ENCODE measurements at regions not wholly inside any gene's neighbourhood (a gene's known extent, or its start where the extent isn't known, plus 50 kb on each side); places are given as distances from the start of the nearest gene placed in this dataset.

DNA sequence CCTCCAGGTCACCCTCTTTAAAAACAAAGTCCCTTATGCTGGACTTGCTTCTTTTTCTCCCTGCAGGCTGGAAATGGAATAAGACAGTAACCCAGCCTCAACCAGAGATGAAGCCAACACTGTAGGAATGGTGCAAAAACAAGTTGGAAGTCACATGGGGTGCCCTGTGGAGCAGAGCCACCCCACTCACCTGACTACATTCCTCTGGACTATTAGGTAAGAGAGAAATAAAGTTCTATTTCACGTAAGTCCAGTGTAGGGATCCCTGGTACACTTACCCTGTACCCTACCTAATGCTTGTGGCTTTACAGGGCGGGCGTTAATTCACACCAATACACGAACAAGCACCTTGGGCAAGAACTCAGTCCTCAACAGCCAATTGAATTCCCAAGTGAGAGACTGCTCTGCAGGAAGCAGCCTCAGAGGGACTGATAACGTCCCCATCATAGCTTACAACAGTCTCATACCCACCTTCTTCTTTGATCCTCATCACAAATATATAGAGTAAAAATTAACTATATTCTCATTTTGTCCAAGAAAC is 112.5 kb upstream of the FGGY start:
- no peaks in the 10 kb centered on the region for H3K36me3 Mint-ChIP-seq (ENCODE audit: low read depth)
- no peaks in the 10 kb centered on the region for H3K9me3 Mint-ChIP-seq (ENCODE audit: insufficient read depth)
- H3K27me3 Mint-ChIP-seq (ENCODE audit: low read depth): peaks cover under 1% of the 10 kb centered on the region
- no peak for ATAC-seq
- no peak for DNase-seq
- H3K4me3 Mint-ChIP-seq: no peak overlapping the region
- no peak overlapping the region for H3K27ac Mint-ChIP-seq
- CTCF ChIA-PET: no interaction called here
- POLR2A ChIA-PET: interaction anchor here (0.6 kb wide), 1 partner anchor 231 kb away, joined by 3 read pairs; no protein-coding TSS in a partner anchor
- H3K4me1 Mint-ChIP-seq (ENCODE audit: low read depth): no peaks in the 10 kb centered on the region

DNA sequence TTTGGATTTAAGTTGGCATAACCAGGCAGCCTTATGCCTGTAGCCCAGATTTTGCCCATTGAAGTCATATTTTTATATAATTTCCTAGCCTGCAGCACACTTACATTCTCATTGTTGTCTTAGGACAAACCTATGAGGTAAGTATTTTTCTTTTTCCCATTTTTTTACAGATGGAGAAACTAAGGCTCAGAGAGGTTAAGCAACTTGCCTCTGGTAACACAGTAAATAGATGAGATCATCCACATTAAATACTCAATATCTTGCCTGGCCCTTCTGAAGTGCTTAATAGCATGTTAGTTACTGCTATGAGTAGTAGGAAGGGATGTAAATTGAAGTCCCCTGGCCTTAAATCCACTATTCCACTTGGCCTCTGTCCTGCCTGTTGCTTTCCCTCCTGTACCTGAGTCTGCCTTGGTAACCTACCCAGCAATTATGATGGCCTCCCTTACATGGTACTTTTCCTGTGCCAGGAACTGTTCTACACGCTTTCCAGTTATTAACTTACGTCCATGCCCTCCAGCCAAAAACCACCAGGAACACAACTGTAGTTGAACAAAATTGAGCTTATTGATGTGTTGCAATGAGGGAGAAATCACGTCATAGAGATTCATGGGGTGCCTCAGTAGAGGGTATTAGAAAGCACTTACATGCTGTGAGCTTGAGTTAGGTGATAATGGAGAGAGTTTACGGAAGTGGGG is 111.6 kb upstream of the FGGY start:
- no peaks in the 10 kb centered on the region for H3K4me1 Mint-ChIP-seq (ENCODE audit: low read depth)
- H3K36me3 Mint-ChIP-seq (ENCODE audit: low read depth): no peaks in the 10 kb centered on the region
- no peak overlapping the region for H3K27ac Mint-ChIP-seq
- peaks cover 5% of the 10 kb centered on the region for H3K27me3 Mint-ChIP-seq (ENCODE audit: low read depth)
- ChIA-PET CTCF (no interaction called here), POLR2A (interaction anchor here (0.6 kb wide), 1 partner anchor 230 kb away, joined by 3 read pairs; no protein-coding TSS in a partner anchor)
- H3K4me3 Mint-ChIP-seq: no peak overlapping the region
- DNase-seq (no peak), ATAC-seq (no peak)
- H3K9me3 Mint-ChIP-seq (ENCODE audit: insufficient read depth): no peaks in the 10 kb centered on the region

DNA sequence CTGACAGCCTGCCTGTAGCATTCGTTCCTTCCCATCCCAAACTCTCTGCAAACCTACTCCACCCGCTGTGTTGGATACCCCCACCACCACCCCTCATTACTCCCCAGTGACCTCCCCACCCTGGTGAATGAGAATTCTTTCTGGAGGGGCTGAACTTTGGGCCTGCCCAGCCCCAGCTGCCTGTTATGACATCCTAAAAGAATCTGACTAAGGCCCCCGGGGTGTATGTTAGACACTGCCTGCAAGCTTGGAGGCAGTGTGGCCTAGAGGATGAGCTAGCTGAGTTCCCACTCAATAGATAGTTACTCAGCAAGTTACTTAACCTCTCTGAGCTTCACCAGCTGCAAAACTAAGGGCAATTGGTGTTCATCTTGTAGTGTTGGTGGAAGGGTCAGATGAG is 110.2 kb upstream of the FGGY start:
- no peak overlapping the region for H3K27ac Mint-ChIP-seq
- H3K4me1 Mint-ChIP-seq (ENCODE audit: low read depth): no peaks in the 10 kb centered on the region
- CTCF ChIA-PET: no interaction called here

DNA sequence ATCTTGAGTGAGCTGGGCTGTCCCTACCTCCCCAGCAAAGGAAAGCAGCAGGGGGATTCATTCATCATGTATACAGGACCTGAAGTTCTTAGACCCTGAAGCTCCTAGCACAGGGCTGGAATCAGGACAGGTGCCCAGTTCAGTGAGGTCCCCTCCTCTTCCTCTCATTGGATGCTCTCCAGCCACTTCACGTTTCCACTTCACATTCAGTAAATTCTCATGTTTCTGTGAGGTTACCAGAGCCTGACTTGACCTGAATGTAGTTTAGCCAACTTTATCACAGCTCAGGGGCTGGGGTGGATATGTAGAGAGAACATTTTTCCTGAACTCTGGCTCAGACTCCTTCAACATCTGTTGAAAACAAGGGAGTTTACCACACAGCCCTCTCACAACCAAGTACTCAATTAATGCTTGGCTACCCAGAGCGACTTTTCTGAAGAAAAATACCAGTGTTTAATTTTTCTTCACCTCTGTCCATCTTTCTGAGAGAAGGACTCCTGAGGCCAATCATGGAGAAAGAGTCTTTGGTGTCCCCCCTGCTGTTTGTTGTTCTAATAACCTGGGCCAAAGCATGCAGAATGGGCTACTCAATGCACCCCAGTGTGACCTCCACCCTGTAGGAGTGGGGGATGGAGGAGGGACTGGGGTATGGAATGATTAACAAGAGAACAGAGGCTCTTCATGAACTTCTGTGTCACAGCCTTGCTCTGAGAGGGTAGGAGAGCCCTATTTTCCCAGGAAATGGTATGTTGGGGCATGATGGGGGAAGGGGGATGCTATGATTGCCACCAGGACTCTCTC is 108.3 kb upstream of the FGGY start:
- CTCF ChIA-PET: interaction anchor here (0.5 kb wide), 1 partner anchor 39 kb away, joined by 3 read pairs; no protein-coding TSS in a partner anchor
- no peaks in the 10 kb centered on the region for H3K9me3 Mint-ChIP-seq (ENCODE audit: insufficient read depth)
- ATAC-seq (no peak), DNase-seq (no peak)
- no peaks in the 10 kb centered on the region for H3K4me1 Mint-ChIP-seq (ENCODE audit: low read depth)
- POLR2A ChIA-PET: no interaction called here
- H3K36me3 Mint-ChIP-seq (ENCODE audit: low read depth): no peaks in the 10 kb centered on the region
- H3K27me3 Mint-ChIP-seq (ENCODE audit: low read depth): peaks cover 5% of the 10 kb centered on the region
- no peak overlapping the region for H3K4me3 Mint-ChIP-seq
- no peak overlapping the region for H3K27ac Mint-ChIP-seq

More for the DNA sequence above, 110.2 kb upstream of the FGGY start:
- POLR2A ChIA-PET: no interaction called here
- Mint-ChIP-seq H3K4me3 (no peak overlapping the region), H3K36me3 (ENCODE audit: low read depth) (no peaks in the 10 kb centered on the region), H3K9me3 (ENCODE audit: insufficient read depth) (no peaks in the 10 kb centered on the region), H3K27me3 (ENCODE audit: low read depth) (peaks cover 5% of the 10 kb centered on the region)
- no peak for DNase-seq
- ATAC-seq: no peak

DNA sequence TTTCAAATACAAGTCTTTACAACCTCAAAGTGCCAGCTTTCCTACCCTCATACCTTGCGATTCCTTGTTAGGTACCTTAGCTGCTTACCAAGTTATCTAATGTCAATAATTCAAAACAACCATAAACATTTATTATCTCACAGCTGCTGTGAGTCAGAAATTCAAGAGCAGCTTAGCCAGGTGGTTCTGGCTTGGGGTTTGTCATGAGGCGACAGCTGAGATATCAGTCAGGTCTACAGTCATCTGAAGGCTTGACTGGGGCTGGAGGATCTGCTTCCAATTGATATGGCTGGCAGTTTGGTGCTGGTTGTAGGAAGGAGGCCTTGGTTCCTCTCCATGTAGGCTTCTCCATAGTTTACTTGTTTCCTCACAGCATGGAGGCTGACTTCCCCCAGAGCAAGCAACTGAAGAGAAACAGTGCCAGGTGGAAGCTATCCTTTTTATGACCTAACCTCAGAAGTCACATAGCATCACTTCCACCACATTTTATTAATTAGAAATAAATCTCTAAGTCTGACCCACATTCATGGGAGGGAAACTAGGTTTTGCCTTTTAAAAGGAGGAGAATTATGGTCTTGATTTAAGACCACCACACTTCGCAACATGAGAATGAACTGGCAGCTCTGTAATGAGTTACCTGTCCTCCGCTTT is 103.3 kb upstream of the FGGY start:
- ChIA-PET POLR2A (no interaction called here), CTCF (no interaction called here)
- Mint-ChIP-seq H3K36me3 (ENCODE audit: low read depth) (no peaks in the 10 kb centered on the region), H3K27me3 (ENCODE audit: low read depth) (peaks cover 5% of the 10 kb centered on the region), H3K9me3 (ENCODE audit: insufficient read depth) (no peaks in the 10 kb centered on the region), H3K27ac (no peak overlapping the region), H3K4me1 (ENCODE audit: low read depth) (no peaks in the 10 kb centered on the region), H3K4me3 (no peak overlapping the region)
- ATAC-seq (no peak), DNase-seq (no peak)

DNA sequence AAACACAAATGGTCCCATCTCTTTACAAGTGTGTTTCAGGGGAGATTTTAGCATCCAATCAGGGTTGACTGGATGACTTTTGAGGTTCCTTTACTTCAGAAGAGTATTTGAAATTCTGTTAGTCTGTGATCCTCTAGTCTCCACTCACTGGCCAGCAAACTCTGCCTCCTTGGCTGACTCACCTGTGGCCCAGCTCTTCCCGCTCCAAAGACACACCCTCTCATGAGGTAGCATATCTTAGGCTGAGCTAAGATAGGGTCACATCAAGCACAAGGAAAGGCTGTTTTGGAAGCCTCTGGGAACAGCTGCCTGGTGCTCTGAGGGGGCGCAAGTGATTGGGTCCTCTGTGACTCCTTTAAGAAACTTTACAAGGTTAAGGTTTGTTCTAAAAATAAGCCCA is 102.3 kb upstream of the FGGY start:
- ChIA-PET POLR2A (no interaction called here), CTCF (no interaction called here)
- H3K9me3 Mint-ChIP-seq (ENCODE audit: insufficient read depth): no peaks in the 10 kb centered on the region
- DNase-seq: no peak
- no peak overlapping the region for H3K27ac Mint-ChIP-seq
- H3K27me3 Mint-ChIP-seq (ENCODE audit: low read depth): peaks cover 5% of the 10 kb centered on the region
- ATAC-seq: no peak
- H3K4me1 Mint-ChIP-seq (ENCODE audit: low read depth): no peaks in the 10 kb centered on the region
- no peak overlapping the region for H3K4me3 Mint-ChIP-seq
- H3K36me3 Mint-ChIP-seq (ENCODE audit: low read depth): no peaks in the 10 kb centered on the region

DNA sequence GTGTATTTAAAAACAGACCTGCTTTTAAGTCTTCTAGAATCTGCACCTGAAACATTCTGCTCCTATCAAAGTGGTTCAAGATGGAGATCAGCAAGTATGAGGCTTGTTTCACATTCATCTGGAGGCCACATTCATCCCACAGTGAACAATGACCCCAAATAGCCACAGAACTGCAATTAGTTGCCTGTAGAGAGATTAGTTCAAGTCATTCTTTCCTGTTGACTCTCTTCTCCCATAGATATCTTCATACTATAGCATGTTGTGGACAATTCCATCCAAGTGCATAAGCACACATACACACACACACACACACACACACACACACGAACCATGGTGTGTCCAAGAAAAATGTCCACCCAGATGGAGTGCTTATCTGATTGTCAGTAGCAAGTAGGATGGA is 101.7 kb upstream of the FGGY start:
- POLR2A ChIA-PET: no interaction called here
- Mint-ChIP-seq H3K4me3 (no peak overlapping the region), H3K4me1 (ENCODE audit: low read depth) (no peaks in the 10 kb centered on the region), H3K27ac (no peak overlapping the region), H3K27me3 (ENCODE audit: low read depth) (peaks cover 2% of the 10 kb centered on the region), H3K9me3 (ENCODE audit: insufficient read depth) (no peaks in the 10 kb centered on the region), H3K36me3 (ENCODE audit: low read depth) (no peaks in the 10 kb centered on the region)
- DNase-seq (no peak), ATAC-seq (no peak)
- CTCF ChIA-PET: no interaction called here

DNA sequence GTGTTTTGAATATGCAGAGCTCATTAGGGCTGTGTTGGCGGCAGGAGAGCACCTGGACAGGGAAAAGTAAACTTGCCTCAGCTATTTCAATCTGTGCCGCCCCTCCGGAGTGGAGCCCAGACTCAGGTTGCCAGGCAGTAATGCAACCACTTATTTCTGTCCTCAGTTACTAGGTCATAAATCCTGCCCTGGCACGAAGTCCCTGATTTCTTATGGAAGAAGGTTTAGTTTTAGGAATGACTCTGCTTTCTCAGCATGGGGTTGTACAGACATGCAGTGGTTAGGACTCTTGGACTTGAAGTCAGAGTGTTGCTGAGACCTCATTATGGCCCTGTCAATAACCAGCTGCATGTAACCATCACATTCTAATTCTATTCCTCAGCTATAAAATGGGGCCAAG is 98.3 kb upstream of the FGGY start:
- no peaks in the 10 kb centered on the region for H3K9me3 Mint-ChIP-seq (ENCODE audit: insufficient read depth)
- ChIA-PET POLR2A (no interaction called here), CTCF (no interaction called here)
- H3K36me3 Mint-ChIP-seq (ENCODE audit: low read depth): no peaks in the 10 kb centered on the region
- ATAC-seq: no peak
- H3K4me1 Mint-ChIP-seq (ENCODE audit: low read depth): no peaks in the 10 kb centered on the region
- H3K4me3 Mint-ChIP-seq: no peak overlapping the region
- DNase-seq: no peak
- peaks cover 2% of the 10 kb centered on the region for H3K27me3 Mint-ChIP-seq (ENCODE audit: low read depth)
- no peak overlapping the region for H3K27ac Mint-ChIP-seq

DNA sequence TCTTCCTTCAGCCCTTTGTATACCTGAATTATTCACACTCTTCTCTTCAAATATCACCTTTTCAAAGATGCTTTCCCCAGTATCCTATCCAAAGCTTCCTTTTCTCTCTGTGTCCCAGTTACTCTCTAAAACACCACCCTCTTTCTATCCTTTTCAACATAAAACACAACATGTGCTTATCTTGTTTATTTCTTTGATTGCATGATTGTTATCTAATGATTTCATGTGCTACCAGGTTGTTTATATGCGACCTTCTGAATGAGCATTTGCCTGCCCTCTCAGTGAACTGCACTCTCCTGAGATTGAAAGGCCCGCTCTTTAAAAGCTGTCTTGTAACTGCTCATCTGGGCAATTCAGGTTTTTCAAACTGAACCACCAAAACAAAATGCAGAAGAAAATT is 97.7 kb upstream of the FGGY start:
- POLR2A ChIA-PET: no interaction called here
- Mint-ChIP-seq H3K27ac (no peak overlapping the region), H3K27me3 (ENCODE audit: low read depth) (peaks cover 2% of the 10 kb centered on the region), H3K9me3 (ENCODE audit: insufficient read depth) (peaks cover under 1% of the 10 kb centered on the region), H3K4me3 (no peak overlapping the region), H3K4me1 (ENCODE audit: low read depth) (no peaks in the 10 kb centered on the region), H3K36me3 (ENCODE audit: low read depth) (no peaks in the 10 kb centered on the region)
- DNase-seq: no peak
- no peak for ATAC-seq
- CTCF ChIA-PET: no interaction called here

DNA sequence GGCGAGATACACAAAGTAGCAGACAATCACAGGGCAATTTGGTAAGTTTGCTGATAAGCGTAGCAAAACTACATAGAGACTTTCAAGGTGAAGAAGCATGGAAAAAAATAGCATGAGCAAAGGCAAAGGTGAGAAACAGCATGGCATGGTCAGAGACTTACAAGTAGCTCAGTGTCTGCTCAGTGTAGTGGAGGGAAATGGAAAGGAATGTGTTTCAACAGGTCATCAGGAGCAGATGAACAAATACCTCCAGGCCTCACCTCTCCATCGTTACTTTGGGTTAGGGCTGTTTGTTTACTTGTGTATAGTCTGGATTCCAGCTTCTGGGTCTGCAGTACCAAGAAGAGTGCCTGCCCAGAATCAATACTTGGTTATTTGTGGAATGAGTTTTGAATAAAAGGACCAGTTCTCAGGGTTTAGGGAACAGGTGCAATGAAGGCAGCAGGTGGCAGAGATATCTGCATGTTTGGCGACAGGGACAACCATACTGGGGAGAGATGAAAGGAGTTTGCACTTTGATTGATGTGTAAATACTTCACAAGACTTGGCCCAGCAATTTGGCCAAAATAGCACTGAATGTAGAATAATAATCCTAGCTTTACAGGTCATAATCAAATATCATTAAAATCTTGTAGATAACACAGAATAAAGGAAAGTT is 97.0 kb upstream of the FGGY start:
- ChIA-PET CTCF (no interaction called here), POLR2A (no interaction called here)
- Mint-ChIP-seq H3K27ac (no peak overlapping the region), H3K27me3 (ENCODE audit: low read depth) (peaks cover 4% of the 10 kb centered on the region), H3K4me3 (no peak overlapping the region), H3K9me3 (ENCODE audit: insufficient read depth) (peaks cover 6% of the 10 kb centered on the region), H3K4me1 (ENCODE audit: low read depth) (no peaks in the 10 kb centered on the region), H3K36me3 (ENCODE audit: low read depth) (no peaks in the 10 kb centered on the region)
- DNase-seq (no peak), ATAC-seq (no peak)

DNA sequence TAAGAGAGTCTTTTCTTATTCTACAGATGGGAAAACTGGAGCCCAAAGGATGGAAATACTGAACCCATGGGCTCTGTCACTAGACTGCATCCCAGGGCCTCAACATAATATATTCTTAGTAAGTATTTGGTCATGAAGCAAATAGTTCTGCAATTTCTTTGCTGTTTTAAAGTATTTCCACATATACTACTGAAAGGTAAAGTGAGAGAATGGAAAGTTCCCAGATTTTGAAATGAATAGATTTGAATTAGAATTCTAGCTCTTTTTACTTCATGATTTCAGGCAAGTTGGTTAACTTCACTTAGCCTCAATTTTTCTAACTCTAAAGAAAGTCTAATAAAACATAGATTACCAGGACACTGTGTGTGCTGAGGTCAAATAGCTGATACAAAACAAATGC is 95.6 kb upstream of the FGGY start:
- CTCF ChIA-PET: interaction anchor here (0.9 kb wide), 1 partner anchor 19 kb away, joined by 3 read pairs; no protein-coding TSS in a partner anchor
- no peaks in the 10 kb centered on the region for H3K36me3 Mint-ChIP-seq (ENCODE audit: low read depth)

More for the DNA sequence above, 95.6 kb upstream of the FGGY start:
- peaks cover 6% of the 10 kb centered on the region for H3K27me3 Mint-ChIP-seq (ENCODE audit: low read depth)
- H3K4me3 Mint-ChIP-seq: no peak overlapping the region
- no peak overlapping the region for H3K27ac Mint-ChIP-seq
- no peaks in the 10 kb centered on the region for H3K4me1 Mint-ChIP-seq (ENCODE audit: low read depth)
- H3K9me3 Mint-ChIP-seq (ENCODE audit: insufficient read depth): peaks cover 9% of the 10 kb centered on the region
- no peak for DNase-seq
- POLR2A ChIA-PET: no interaction called here
- ATAC-seq: no peak

All from activated CD8-positive, alpha-beta T cell treated with anti-CD3 and anti-CD28 coated beads, Interleukin-2, amount 10 ng/mL, durations not matched to agents 7 days and 5 days (primary cell).